ENCODE measurements at regions not wholly inside any gene's neighbourhood (a gene's known extent, or its start where the extent isn't known, plus 50 kb on each side); places are given as distances from the start of the nearest gene placed in this dataset.

GRCh38 chr6:101290346-101290745, 103.2 kb upstream of the GRIK2 start:
- no peaks in the 10 kb centered on the region for H4K20me1 ChIP-seq (ENCODE audit: insufficient read depth)
- ChIA-PET RAD21 (ENCODE audit: low non-redundant PET in 1 of 2, low total read pairs in 2 of 2, uncharacterized antibody in 2 of 2, unreplicated experiment in 2 of 2) (no interaction called here), CTCF (no interaction called here), POLR2A (no interaction called here)
- H3K9me3 ChIP-seq (ENCODE audit: control insufficient read depth in 1 of 2, insufficient read depth in 1 of 2, low read depth in 1 of 2, low read length in 2 of 2) = no peaks in the 10 kb centered on the region; a peak in 1 of 4 replicates
- no peak overlapping the region for H2AFZ ChIP-seq (ENCODE audit: low read depth, low read length, poor library complexity, severe bottlenecking)
- H3K36me3 ChIP-seq (ENCODE audit: control insufficient read depth in 1 of 2, insufficient read depth in 2 of 2, low read length in 2 of 2) = no peaks in the 10 kb centered on the region
- no TSS peak for BruUV-seq (replicated peaks)
- H3K4me3 ChIP-seq (replicated peaks in 1 of 2; ENCODE audit: low read depth in 1 of 2, low read length in 2 of 2) = no peak overlapping the region
- intact Hi-C loops (cut with micrococcal nuclease) = no loop called here
- H3K9ac ChIP-seq (ENCODE audit: low read length) = no peak overlapping the region
- ATAC-seq = no peak
- H3K27me3 ChIP-seq (ENCODE audit: insufficient read depth, low read length) = no peaks in the 10 kb centered on the region
- no peak overlapping the region for H3K27ac ChIP-seq (ENCODE audit: low read depth, low read length)
- no peak overlapping the region for H3K4me2 ChIP-seq (ENCODE audit: low read length)
- no peaks in the 10 kb centered on the region for H3K9me2 ChIP-seq (ENCODE audit: insufficient read depth)
- TF ChIP-seq EZH2 (IDR thresholded peaks at IDR 0.05) (no peak), SP1 (IDR thresholded peaks at IDR 0.05; ENCODE audit: low read depth) (no peak), FOSL1 (IDR thresholded peaks at IDR 0.05; ENCODE audit: low read depth) (no peak), POLR2AphosphoS5 (IDR thresholded peaks at IDR 0.05; ENCODE audit: low read depth, low read length) (no peak), TCF7L2 (IDR thresholded peaks at IDR 0.05; ENCODE audit: borderline replicate concordance, extremely low read depth, insufficient read depth, insufficient read length) (no peak), ATF3 (IDR thresholded peaks at IDR 0.05) (no peak), ZNF274 (IDR thresholded peaks at IDR 0.05; ENCODE audit: low read depth, low read length) (no peak), SRF (IDR thresholded peaks at IDR 0.05; ENCODE audit: low read depth) (no peak)
- DNase-seq (ENCODE audit: low read depth, low spot score) = no peak
- no peaks in the 10 kb centered on the region for H3K4me1 ChIP-seq (ENCODE audit: control insufficient read depth in 1 of 2, insufficient read depth in 2 of 2, low read length in 2 of 2)
- no peaks in the 10 kb centered on the region for H3K79me2 ChIP-seq (ENCODE audit: insufficient read depth, low read length)

GRCh38 chr6:101294051-101294638, 99.4 kb upstream of the GRIK2 start:
- Histone ChIP-seq H3K9me3 (ENCODE audit: control insufficient read depth in 1 of 2, insufficient read depth in 1 of 2, low read depth in 1 of 2, low read length in 2 of 2) (no peaks in the 10 kb centered on the region; a peak in 1 of 4 replicates), H3K27ac (ENCODE audit: low read depth, low read length) (no peak overlapping the region), H3K36me3 (ENCODE audit: control insufficient read depth in 1 of 2, insufficient read depth in 2 of 2, low read length in 2 of 2) (no peaks in the 10 kb centered on the region), H2AFZ (ENCODE audit: low read depth, low read length, poor library complexity, severe bottlenecking) (no peak overlapping the region), H3K4me3 (replicated peaks in 1 of 2; ENCODE audit: low read depth in 1 of 2, low read length in 2 of 2) (no peak overlapping the region), H3K4me2 (ENCODE audit: low read length) (no peak overlapping the region), H3K27me3 (ENCODE audit: insufficient read depth, low read length) (no peaks in the 10 kb centered on the region), H3K79me2 (ENCODE audit: insufficient read depth, low read length) (no peaks in the 10 kb centered on the region), H3K9ac (ENCODE audit: low read length) (no peak overlapping the region), H3K9me2 (ENCODE audit: insufficient read depth) (no peaks in the 10 kb centered on the region), H4K20me1 (ENCODE audit: insufficient read depth) (no peaks in the 10 kb centered on the region), H3K4me1 (ENCODE audit: control insufficient read depth in 1 of 2, insufficient read depth in 2 of 2, low read length in 2 of 2) (no peaks in the 10 kb centered on the region)
- intact Hi-C loops (cut with micrococcal nuclease) = no loop called here
- no TSS peak for BruUV-seq (replicated peaks)
- ChIA-PET POLR2A (no interaction called here), RAD21 (ENCODE audit: low non-redundant PET in 1 of 2, low total read pairs in 2 of 2, uncharacterized antibody in 2 of 2, unreplicated experiment in 2 of 2) (no interaction called here), CTCF (no interaction called here)
- DNase-seq (ENCODE audit: low read depth, low spot score) = no peak
- TF ChIP-seq MAX (IDR thresholded peaks at IDR 0.05) (no peak), ELF1 (IDR thresholded peaks at IDR 0.05; ENCODE audit: borderline replicate concordance, low read depth) (no peak), POLR2A (IDR thresholded peaks at IDR 0.05; ENCODE audit: borderline replicate concordance, extremely low read depth, insufficient read depth, insufficient read length) (no peak), YY1 (IDR thresholded peaks at IDR 0.05; ENCODE audit: extremely low read depth, insufficient replicate concordance, low read depth, low read length) (no peak), CEBPB (IDR thresholded peaks at IDR 0.05; ENCODE audit: low read depth) (no peak), FOSL1 (IDR thresholded peaks at IDR 0.05; ENCODE audit: low read depth) (no peak), SIN3A (IDR thresholded peaks at IDR 0.05; ENCODE audit: low read depth) (no peak), SP1 (IDR thresholded peaks at IDR 0.05; ENCODE audit: low read depth) (no peak), REST (IDR thresholded peaks at IDR 0.05; ENCODE audit: low read depth) (no peak), EGR1 (IDR thresholded peaks at IDR 0.05; ENCODE audit: low read depth) (no peak), RAD21 (IDR thresholded peaks at IDR 0.05; ENCODE audit: low read depth) (no peak), POLR2AphosphoS5 (IDR thresholded peaks at IDR 0.05; ENCODE audit: low read depth, low read length) (no peak)
- no peak for ATAC-seq

Data from HCT116 (cell line).